ENCODE measurements at regions not wholly inside any gene's neighbourhood (a gene's known extent, or its start where the extent isn't known, plus 50 kb on each side); places are given as distances from the start of the nearest gene placed in this dataset.

- TF ChIP-seq, protein P1, sequence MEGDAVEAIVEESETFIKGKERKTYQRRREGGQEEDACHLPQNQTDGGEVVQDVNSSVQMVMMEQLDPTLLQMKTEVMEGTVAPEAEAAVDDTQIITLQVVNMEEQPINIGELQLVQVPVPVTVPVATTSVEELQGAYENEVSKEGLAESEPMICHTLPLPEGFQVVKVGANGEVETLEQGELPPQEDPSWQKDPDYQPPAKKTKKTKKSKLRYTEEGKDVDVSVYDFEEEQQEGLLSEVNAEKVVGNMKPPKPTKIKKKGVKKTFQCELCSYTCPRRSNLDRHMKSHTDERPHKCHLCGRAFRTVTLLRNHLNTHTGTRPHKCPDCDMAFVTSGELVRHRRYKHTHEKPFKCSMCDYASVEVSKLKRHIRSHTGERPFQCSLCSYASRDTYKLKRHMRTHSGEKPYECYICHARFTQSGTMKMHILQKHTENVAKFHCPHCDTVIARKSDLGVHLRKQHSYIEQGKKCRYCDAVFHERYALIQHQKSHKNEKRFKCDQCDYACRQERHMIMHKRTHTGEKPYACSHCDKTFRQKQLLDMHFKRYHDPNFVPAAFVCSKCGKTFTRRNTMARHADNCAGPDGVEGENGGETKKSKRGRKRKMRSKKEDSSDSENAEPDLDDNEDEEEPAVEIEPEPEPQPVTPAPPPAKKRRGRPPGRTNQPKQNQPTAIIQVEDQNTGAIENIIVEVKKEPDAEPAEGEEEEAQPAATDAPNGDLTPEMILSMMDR (optimal IDR thresholded peaks at IDR 0.05 in 1 of 3, IDR thresholded peaks at IDR 0.05 in 1 of 3, conservative IDR thresholded peaks at IDR 0.05 in 1 of 3; ENCODE audit: extremely low read depth in 1 of 3, insufficient read depth in 2 of 3, low read length in 3 of 3), result no peak
- no peak for TF ChIP-seq EZH2 (IDR thresholded peaks at IDR 0.05; ENCODE audit: low read length)
Measured at GRCh38 chr16:64287655-64288528, 834.0 kb downstream of the CDH11 start.

All from keratinocyte (primary cell).